Keratinocyte (primary cell): ENCODE measurements at regions not wholly inside any gene's neighbourhood (a gene's known extent, or its start where the extent isn't known, plus 50 kb on each side); places are given as distances from the start of the nearest gene placed in this dataset.

Source experiments
- DNase-seq: peaks from one replicate; pipeline ENCODE4 v3.0.0-alpha.2; 2011; ENCODE audit warnings: low read depth, missing footprints, low spot score
- FAIRE-seq: peaks from 2 replicates; lab custom pipeline; 2011; peaks lifted over from hg19 to GRCh38; lab: Jason Lieb, UNC
- H2AFZ ChIP-seq: 2 replicates; pipeline ENCODE4 v1.6.0; 2012; ENCODE audit warnings: low read length, control low read depth, inconsistent platforms; ENCODE audit not compliant: control insufficient read depth
- H3K27ac ChIP-seq: 2 replicates; pipeline ENCODE4 v1.5.1; 2011; ENCODE audit warnings: low read length; ENCODE audit not compliant: control insufficient read depth, insufficient read depth
- H3K27me3 ChIP-seq: 3 replicates; pipeline ENCODE4 v1.6.0; 2011; ENCODE audit warnings: low read length; ENCODE audit not compliant: control insufficient read depth, insufficient read depth; ENCODE audit errors: extremely low read depth
- H3K36me3 ChIP-seq, 2 experiments: 2 replicates in 1 of 2; 3 replicates in 1 of 2; pipeline ENCODE4 v1.5.1; 2011; ENCODE audit warnings: low read length in 2 of 2, mild to moderate bottlenecking in 1 of 2; ENCODE audit not compliant: control insufficient read depth in 2 of 2, insufficient read depth in 2 of 2; ENCODE audit errors: extremely low read depth in 1 of 2
- H3K4me1 ChIP-seq: 3 replicates; pipeline ENCODE4 v1.5.1; 2011; ENCODE audit warnings: low read length; ENCODE audit not compliant: control insufficient read depth, insufficient read depth; ENCODE audit errors: extremely low read depth
- H3K4me2 ChIP-seq: 3 replicates; pipeline ENCODE4 v1.6.0; 2011; ENCODE audit warnings: low read depth, low read length; ENCODE audit not compliant: control insufficient read depth, insufficient read depth; ENCODE audit errors: extremely low read depth
- H3K4me3 ChIP-seq, 3 experiments: fragments of 200-600 bp in 1 of 3; sonication (generic) in 1 of 3; 2 replicates in 2 of 3; 3 replicates in 1 of 3; pipeline ENCODE4 v1.5.1; 2011 to 2016; ENCODE audit warnings: low read length in 3 of 3, mild to moderate bottlenecking in 3 of 3, control low read depth in 2 of 3, inconsistent platforms in 1 of 3, low read depth in 1 of 3, mixed read lengths in 1 of 3, mixed run types in 1 of 3, moderate library complexity in 1 of 3; ENCODE audit not compliant: control insufficient read depth in 2 of 3, insufficient read depth in 2 of 3; ENCODE audit errors: extremely low read depth in 1 of 3
- H3K79me2 ChIP-seq: 2 replicates; pipeline ENCODE4 v1.6.0; 2012; ENCODE audit warnings: low read length; ENCODE audit not compliant: control insufficient read depth, insufficient read depth
- H3K9ac ChIP-seq: 3 replicates; pipeline ENCODE4 v1.6.0; 2011; ENCODE audit warnings: low read length; ENCODE audit not compliant: control insufficient read depth, insufficient read depth; ENCODE audit errors: extremely low read depth
- H3K9me1 ChIP-seq: 3 replicates; pipeline ENCODE4 v1.6.0; 2011; ENCODE audit warnings: low read length; ENCODE audit not compliant: control insufficient read depth, insufficient read depth; ENCODE audit errors: extremely low read depth
- H3K9me3 ChIP-seq: 2 replicates; pipeline ENCODE4 v1.5.1; 2012; ENCODE audit warnings: low read depth, low read length; ENCODE audit not compliant: control insufficient read depth
- H4K20me1 ChIP-seq: 3 replicates; pipeline ENCODE4 v1.6.0; 2011; ENCODE audit warnings: low read length; ENCODE audit not compliant: control insufficient read depth, insufficient read depth; ENCODE audit errors: extremely low read depth
- CTCF ChIP-seq, 3 experiments: IDR thresholded peaks in 1 of 3; conservative IDR thresholded peaks in 1 of 3; optimal IDR thresholded peaks in 1 of 3; 2 replicates in 2 of 3; 3 replicates in 1 of 3; pipeline versions ENCODE3 to v1.5.1; 2011; ENCODE audit warnings: low read length in 3 of 3, mild to moderate bottlenecking in 3 of 3, moderate library complexity in 2 of 3, control low read depth in 1 of 3, inconsistent platforms in 1 of 3; ENCODE audit not compliant: insufficient read depth in 2 of 3; ENCODE audit errors: extremely low read depth in 1 of 3
- EZH2 ChIP-seq: IDR thresholded peaks from one replicate; pipeline ENCODE4 v1.6.1; 2012; ENCODE audit warnings: inconsistent platforms, mild to moderate bottlenecking, low read length, moderate library complexity
- dilution Hi-C: fragments of 300-500 bp; cut with MboI; formaldehyde crosslinking; loops from one replicate; pipeline ENCODE4 v1.7.0; 2020; ENCODE audit warnings: low sequenced_read_pairs; ENCODE audit not compliant: extremely low pct_ligation_motif_present

- Histone ChIP-seq H3K4me1 (no peaks in the 10 kb centered on the region), H3K27me3 (no peaks in the 10 kb centered on the region), H3K4me3 (no peak overlapping the region), H4K20me1 (no peaks in the 10 kb centered on the region), H3K9me3 (no peaks in the 10 kb centered on the region), H3K9me1 (no peaks in the 10 kb centered on the region), H3K36me3 (no peaks in the 10 kb centered on the region), H2AFZ (no peak overlapping the region), H3K9ac (no peak overlapping the region), H3K27ac (no peak overlapping the region), H3K4me2 (no peak overlapping the region), H3K79me2 (no peaks in the 10 kb centered on the region)
- no peak for FAIRE-seq
- no peak for TF ChIP-seq CTCF (optimal IDR thresholded peaks at IDR 0.05 in 1 of 3, IDR thresholded peaks at IDR 0.05 in 1 of 3, conservative IDR thresholded peaks at IDR 0.05 in 1 of 3; ENCODE audit: extremely low read depth in 1 of 3, insufficient read depth in 2 of 3, low read length in 3 of 3)
- TF ChIP-seq EZH2 = no peak
- no peak for DNase-seq
- dilution Hi-C loops = no loop called here
Observed at GRCh38 chr1:163836481-163836880, 514.7 kb downstream of the NUF2 start.

GRCh38 chr1:163837206-163837605 lies 515.5 kb downstream of the NUF2 start:
- Histone ChIP-seq H3K27me3 (no peaks in the 10 kb centered on the region), H3K27ac (no peak overlapping the region), H3K9ac (no peak overlapping the region), H3K36me3 (no peaks in the 10 kb centered on the region), H3K9me1 (no peaks in the 10 kb centered on the region), H3K4me3 (no peak overlapping the region), H3K79me2 (no peaks in the 10 kb centered on the region), H4K20me1 (no peaks in the 10 kb centered on the region), H3K9me3 (no peaks in the 10 kb centered on the region), H3K4me1 (no peaks in the 10 kb centered on the region), H3K4me2 (no peak overlapping the region), H2AFZ (no peak overlapping the region)
- FAIRE-seq (no peak), DNase-seq (no peak)
- dilution Hi-C loops = no loop called here
- TF ChIP-seq CTCF (optimal IDR thresholded peaks at IDR 0.05 in 1 of 3, IDR thresholded peaks at IDR 0.05 in 1 of 3, conservative IDR thresholded peaks at IDR 0.05 in 1 of 3; ENCODE audit: extremely low read depth in 1 of 3, insufficient read depth in 2 of 3, low read length in 3 of 3) (no peak), EZH2 (no peak)
